IMR-90 (cell line): ENCODE measurements at regions not wholly inside any gene's neighbourhood (a gene's known extent, or its start where the extent isn't known, plus 50 kb on each side); places are given as distances from the start of the nearest gene placed in this dataset.

Source experiments
- ATAC-seq: fragments of 200-7000 bp; cut with Tn5 transposase; 2 replicates; pipeline ENCODE4 v1.9.1; 2020; ENCODE audit warnings: low read depth, mild to moderate bottlenecking, moderate library complexity
- BruUV-seq: library from RNA; stranded (reverse); fragments of 400-500 nt; replicated peaks from 2 replicates; lab custom pipeline; 2021; lab: Mats Ljungman, UMichigan
- CTCF ChIA-PET: fragments of 300-600 bp; formaldehyde crosslinking; extraction: SDS; loops from one replicate; lab custom pipeline; 2021; ENCODE audit warnings: antibody characterized with exemption; lab: Yijun Ruan, JAX
- POLR2A ChIA-PET: fragments of 300-600 bp; sonication (Branson Sonifier 250); formaldehyde crosslinking; loops from one replicate; lab custom pipeline; 2022; ENCODE audit warnings: antibody characterized with exemption; ENCODE audit not compliant: unreplicated experiment; lab: Charles Lee
- DNase-seq: peaks from one replicate; pipeline ENCODE4 v3.0.0; 2013
- H2AFZ ChIP-seq: replicated peaks from 2 replicates; pipeline ENCODE3; 2013; ENCODE audit warnings: low read length, mild to moderate bottlenecking; ENCODE audit not compliant: poor library complexity
- H2AK5ac ChIP-seq: 2 replicates; pipeline ENCODE4 v1.6.1; 2013; ENCODE audit warnings: low read depth, low read length, inconsistent platforms
- H2AK9ac ChIP-seq: replicated peaks from 2 replicates; pipeline ENCODE3; 2013; ENCODE audit warnings: mild to moderate bottlenecking, low read depth, low read length, moderate library complexity; ENCODE audit not compliant: poor library complexity
- H2BK120ac ChIP-seq: 2 replicates; pipeline ENCODE4 v1.6.1; 2013; ENCODE audit warnings: low read depth, low read length, inconsistent platforms
- H2BK15ac ChIP-seq: 3 replicates; pipeline ENCODE4 v1.6.1; 2013; ENCODE audit warnings: low read depth, low read length, inconsistent platforms
- H2BK20ac ChIP-seq: 2 replicates; pipeline ENCODE4 v1.6.1; 2013; ENCODE audit warnings: low read depth, mild to moderate bottlenecking, inconsistent platforms, low read length, moderate library complexity
- H2BK5ac ChIP-seq: 2 replicates; pipeline ENCODE4 v1.6.1; 2013; ENCODE audit warnings: mild to moderate bottlenecking, low read depth, low read length, inconsistent platforms; ENCODE audit not compliant: poor library complexity, severe bottlenecking
- H3K14ac ChIP-seq: replicated peaks from 2 replicates; pipeline ENCODE4 v1.6.1; 2013; ENCODE audit warnings: low read depth, low read length, inconsistent platforms
- H3K18ac ChIP-seq: 2 replicates; pipeline ENCODE4 v1.6.1; 2013; ENCODE audit warnings: low read depth, low read length, control low read depth
- H3K23ac ChIP-seq: 2 replicates; pipeline ENCODE4 v1.6.1; 2013; ENCODE audit warnings: low read depth, low read length, inconsistent platforms
- H3K27ac ChIP-seq: 2 replicates; pipeline ENCODE4 v1.5.1; 2013; ENCODE audit warnings: mild to moderate bottlenecking, control low read depth, low read length; ENCODE audit not compliant: insufficient read depth
- H3K27me3 ChIP-seq: 2 replicates; pipeline ENCODE4 v1.6.1; 2013; ENCODE audit warnings: low read length; ENCODE audit not compliant: control insufficient read depth, insufficient read depth
- H3K36me3 ChIP-seq: 2 replicates; pipeline ENCODE4 v1.6.1; 2013; ENCODE audit warnings: low read length, mixed read lengths; ENCODE audit not compliant: control insufficient read depth, insufficient read depth
- H3K4ac ChIP-seq: 2 replicates; pipeline ENCODE4 v1.6.1; 2013; ENCODE audit warnings: low read depth, low read length, inconsistent platforms
- H3K4me1 ChIP-seq: 2 replicates; pipeline ENCODE4 v1.6.1; 2013; ENCODE audit warnings: low read length, mixed read lengths; ENCODE audit not compliant: control insufficient read depth, insufficient read depth
- H3K4me2 ChIP-seq: 2 replicates; pipeline ENCODE4 v1.6.1; 2013; ENCODE audit warnings: low read depth, mild to moderate bottlenecking, control low read depth, low read length, moderate library complexity
- H3K4me3 ChIP-seq: 2 replicates; pipeline ENCODE4 v1.5.1; 2013; ENCODE audit warnings: low read depth, mild to moderate bottlenecking, control low read depth, low read length, moderate library complexity; ENCODE audit not compliant: insufficient read depth
- H3K56ac ChIP-seq: 2 replicates; pipeline ENCODE4 v1.6.1; 2013; ENCODE audit warnings: low read length, inconsistent platforms; ENCODE audit not compliant: insufficient read depth; ENCODE audit errors: extremely low read depth
- H3K79me1 ChIP-seq, 2 experiments: 2 replicates each; pipeline ENCODE4 v1.6.1; 2013; ENCODE audit warnings: low read length in 2 of 2, inconsistent platforms in 1 of 2, low read depth in 1 of 2
- H3K9ac ChIP-seq: 2 replicates; pipeline ENCODE4 v1.6.1; 2013; ENCODE audit warnings: low read depth, low read length, control low read depth
- H3K9me1 ChIP-seq: 2 replicates; pipeline ENCODE4 v1.6.1; 2013; ENCODE audit warnings: low read length, inconsistent platforms; ENCODE audit not compliant: insufficient read depth
- H3K9me3 ChIP-seq: 2 replicates; pipeline ENCODE4 v1.6.1; 2013; ENCODE audit warnings: low read length; ENCODE audit not compliant: control insufficient read depth, insufficient read depth
- H4K20me1 ChIP-seq: 2 replicates; pipeline ENCODE4 v1.6.1; 2013; ENCODE audit warnings: low read length, inconsistent platforms; ENCODE audit not compliant: insufficient read depth
- H4K5ac ChIP-seq: 2 replicates; pipeline ENCODE4 v1.6.1; 2013; ENCODE audit warnings: mild to moderate bottlenecking, low read depth, low read length, control low read depth
- H4K8ac ChIP-seq, 2 experiments: 2 replicates each; pipeline ENCODE4 v1.6.1; 2013; ENCODE audit warnings: low read depth in 2 of 2, low read length in 2 of 2, control low read depth in 1 of 2, inconsistent platforms in 1 of 2
- H4K91ac ChIP-seq: 2 replicates; pipeline ENCODE4 v1.6.1; 2013; ENCODE audit warnings: low read depth, low read length, inconsistent platforms; ENCODE audit not compliant: insufficient read depth
- BHLHE40 ChIP-seq: fragments of 150-350 bp; IDR thresholded peaks from 2 replicates; pipeline ENCODE4 v1.6.1; 2016; ENCODE audit warnings: mild to moderate bottlenecking, low read depth, low read length
- CEBPB ChIP-seq: IDR thresholded peaks from 2 replicates; pipeline ENCODE4 v1.6.1; 2012; ENCODE audit warnings: low read depth, low read length, improper control_type of control experiment
- CHD1 ChIP-seq: IDR thresholded peaks from 2 replicates; pipeline ENCODE4 v1.6.1; 2012; ENCODE audit warnings: low read depth, low read length, improper control_type of control experiment
- FOS ChIP-seq: fragments of 150-350 bp; IDR thresholded peaks from 2 replicates; pipeline ENCODE4 v1.6.1; 2016; ENCODE audit warnings: low read depth, low read length
- MAFK ChIP-seq: IDR thresholded peaks from 2 replicates; pipeline ENCODE4 v1.6.1; 2012; ENCODE audit warnings: low read depth, low read length, improper control_type of control experiment
- MAZ ChIP-seq: IDR thresholded peaks from 2 replicates; pipeline ENCODE4 v1.6.1; 2012; ENCODE audit warnings: low read depth, mild to moderate bottlenecking, low read length, improper control_type of control experiment, moderate library complexity, borderline replicate concordance
- MXI1 ChIP-seq: IDR thresholded peaks from 2 replicates; pipeline ENCODE4 v1.6.1; 2012; ENCODE audit warnings: low read depth, mild to moderate bottlenecking, low read length, moderate library complexity, borderline replicate concordance
- NFE2L2 ChIP-seq: fragments of 150-350 bp; IDR thresholded peaks from 2 replicates; pipeline ENCODE4 v1.6.1; 2016; ENCODE audit warnings: low read depth, mild to moderate bottlenecking, low read length
- POLR2A ChIP-seq: IDR thresholded peaks from 2 replicates; pipeline ENCODE4 v1.6.1; 2012; ENCODE audit warnings: mild to moderate bottlenecking, low read depth, low read length
- RAD21 ChIP-seq: IDR thresholded peaks from 2 replicates; pipeline ENCODE4 v1.6.1; 2012; ENCODE audit warnings: low read length, improper control_type of control experiment
- RCOR1 ChIP-seq: IDR thresholded peaks from 2 replicates; pipeline ENCODE4 v1.6.1; 2012; ENCODE audit warnings: mild to moderate bottlenecking, low read length, improper control_type of control experiment; ENCODE audit not compliant: insufficient replicate concordance
- RFX5 ChIP-seq: IDR thresholded peaks from 2 replicates; pipeline ENCODE4 v1.8.0; 2012; ENCODE audit warnings: low read depth, mild to moderate bottlenecking, low read length, moderate library complexity
- SMC3 ChIP-seq: fragments of 150-350 bp; IDR thresholded peaks from 2 replicates; pipeline ENCODE4 v1.6.1; 2016; ENCODE audit warnings: low read depth, mild to moderate bottlenecking, antibody characterized with exemption, low read length, moderate library complexity
- WGBS, 2 experiments: methylation state at CpG; one replicate each; pipeline versions ENCODE4 v1.1.5 to v1.1.7; 2013; ENCODE audit warnings: missing lambda C conversion rate in 2 of 2; ENCODE audit not compliant: insufficient read length in 1 of 2; ENCODE audit errors: extremely low coverage in 2 of 2; 5-methylcytosine and 5-hydroxymethylcytosine counted together
- dilution Hi-C: fragments of 300-500 bp; cut with HindIII; formaldehyde crosslinking; loops from one replicate; pipeline ENCODE4 v1.14.3; 2018; ENCODE audit warnings: low sequenced_read_pairs; ENCODE audit not compliant: unreplicated experiment
- in situ Hi-C: fragments of 300-500 bp; cut with MboI; formaldehyde crosslinking; loops from 3 replicates; pipeline ENCODE4 v1.14.3; 2019; ENCODE audit warnings: low sequenced_read_pairs, inconsistent platforms, mixed read lengths
- intact Hi-C: fragments of 100-400 bp; cut with micrococcal nuclease; formaldehyde crosslinking; loops from 2 replicates; pipeline ENCODE4 v1.10.0; 2022
- TF ChIP-seq, protein P1 (sequence below): fragments of 150-350 bp; IDR thresholded peaks from 2 replicates; pipeline ENCODE4 v1.6.1; 2017; ENCODE audit warnings: mild to moderate bottlenecking, antibody characterized with exemption, low read length, low read depth
- TF ChIP-seq, protein P2 (sequence below): conservative IDR thresholded peaks from 2 replicates; pipeline ENCODE4 v1.5.1; 2012; ENCODE audit warnings: mild to moderate bottlenecking, low read depth, low read length, improper control_type of control experiment
- TF ChIP-seq, protein P3 (sequence below): fragments of 150-350 bp; IDR thresholded peaks from 2 replicates; pipeline ENCODE4 v1.6.1; 2016; ENCODE audit warnings: low read depth, mild to moderate bottlenecking, low read length, moderate library complexity, borderline replicate concordance

DNA sequence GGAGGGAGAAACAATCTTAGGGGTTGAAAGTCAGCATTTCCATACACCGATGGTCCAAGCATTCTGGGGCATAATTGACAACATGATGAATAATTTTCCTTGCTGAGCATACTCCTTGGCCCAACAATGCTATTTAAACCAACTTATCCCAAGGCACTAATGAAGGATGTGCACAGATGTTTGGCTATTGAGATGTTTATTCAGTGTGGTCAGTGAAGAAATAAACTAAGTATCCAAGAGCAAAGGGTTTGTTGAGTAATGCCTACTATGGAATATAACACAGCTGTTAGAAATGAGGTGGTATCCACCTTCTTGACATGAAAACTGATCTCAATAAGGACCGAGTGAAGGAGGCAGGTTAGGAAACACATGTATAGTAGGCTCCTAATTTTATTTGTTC lies 53.9 kb upstream of the RAB6D start:
- CTCF ChIA-PET: interaction anchor here (1.0 kb wide), 1 partner anchor 254 kb away, joined by 3 read pairs; no protein-coding TSS in a partner anchor
- POLR2A ChIA-PET: no interaction called here
- BruUV-seq: no TSS peak

More for the DNA sequence above, 53.9 kb upstream of the RAB6D start:
- Histone ChIP-seq H3K4me3 (no peak overlapping the region), H3K4me2 (no peak overlapping the region), H3K79me1 (no peaks in the 10 kb centered on the region), H4K5ac (no peak overlapping the region), H3K4me1 (no peaks in the 10 kb centered on the region), H4K20me1 (no peaks in the 10 kb centered on the region), H4K91ac (no peak overlapping the region), H3K27me3 (peaks cover 25% of the 10 kb centered on the region), H3K18ac (no peak overlapping the region), H3K14ac (no peak overlapping the region), H3K36me3 (no peaks in the 10 kb centered on the region), H2AFZ (no peak overlapping the region), H2BK120ac (no peak overlapping the region), H2BK20ac (no peak overlapping the region), H3K9me1 (no peaks in the 10 kb centered on the region), H2AK9ac (no peak overlapping the region), H3K9me3 (no peaks in the 10 kb centered on the region), H3K4ac (no peak overlapping the region), H2AK5ac (no peak overlapping the region), H3K56ac (no peak overlapping the region), H3K27ac (no peak overlapping the region), H3K23ac (no peak overlapping the region), H3K9ac (no peak overlapping the region), H4K8ac (no peak overlapping the region), H2BK5ac (no peak overlapping the region), H2BK15ac (no peak overlapping the region)
- peak; percentile 4 for DNase-seq
- dilution Hi-C loops: no loop called here
- no peak for TF ChIP-seq MAFK
- no peak for TF ChIP-seq RAD21
- TF ChIP-seq SMC3: no peak
- TF ChIP-seq BHLHE40: no peak
- TF ChIP-seq MXI1: no peak
- TF ChIP-seq RFX5: no peak
- TF ChIP-seq, protein P1, sequence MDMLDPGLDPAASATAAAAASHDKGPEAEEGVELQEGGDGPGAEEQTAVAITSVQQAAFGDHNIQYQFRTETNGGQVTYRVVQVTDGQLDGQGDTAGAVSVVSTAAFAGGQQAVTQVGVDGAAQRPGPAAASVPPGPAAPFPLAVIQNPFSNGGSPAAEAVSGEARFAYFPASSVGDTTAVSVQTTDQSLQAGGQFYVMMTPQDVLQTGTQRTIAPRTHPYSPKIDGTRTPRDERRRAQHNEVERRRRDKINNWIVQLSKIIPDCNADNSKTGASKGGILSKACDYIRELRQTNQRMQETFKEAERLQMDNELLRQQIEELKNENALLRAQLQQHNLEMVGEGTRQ: no peak
- TF ChIP-seq, protein P2, sequence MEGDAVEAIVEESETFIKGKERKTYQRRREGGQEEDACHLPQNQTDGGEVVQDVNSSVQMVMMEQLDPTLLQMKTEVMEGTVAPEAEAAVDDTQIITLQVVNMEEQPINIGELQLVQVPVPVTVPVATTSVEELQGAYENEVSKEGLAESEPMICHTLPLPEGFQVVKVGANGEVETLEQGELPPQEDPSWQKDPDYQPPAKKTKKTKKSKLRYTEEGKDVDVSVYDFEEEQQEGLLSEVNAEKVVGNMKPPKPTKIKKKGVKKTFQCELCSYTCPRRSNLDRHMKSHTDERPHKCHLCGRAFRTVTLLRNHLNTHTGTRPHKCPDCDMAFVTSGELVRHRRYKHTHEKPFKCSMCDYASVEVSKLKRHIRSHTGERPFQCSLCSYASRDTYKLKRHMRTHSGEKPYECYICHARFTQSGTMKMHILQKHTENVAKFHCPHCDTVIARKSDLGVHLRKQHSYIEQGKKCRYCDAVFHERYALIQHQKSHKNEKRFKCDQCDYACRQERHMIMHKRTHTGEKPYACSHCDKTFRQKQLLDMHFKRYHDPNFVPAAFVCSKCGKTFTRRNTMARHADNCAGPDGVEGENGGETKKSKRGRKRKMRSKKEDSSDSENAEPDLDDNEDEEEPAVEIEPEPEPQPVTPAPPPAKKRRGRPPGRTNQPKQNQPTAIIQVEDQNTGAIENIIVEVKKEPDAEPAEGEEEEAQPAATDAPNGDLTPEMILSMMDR: no peak
- TF ChIP-seq, protein P3, sequence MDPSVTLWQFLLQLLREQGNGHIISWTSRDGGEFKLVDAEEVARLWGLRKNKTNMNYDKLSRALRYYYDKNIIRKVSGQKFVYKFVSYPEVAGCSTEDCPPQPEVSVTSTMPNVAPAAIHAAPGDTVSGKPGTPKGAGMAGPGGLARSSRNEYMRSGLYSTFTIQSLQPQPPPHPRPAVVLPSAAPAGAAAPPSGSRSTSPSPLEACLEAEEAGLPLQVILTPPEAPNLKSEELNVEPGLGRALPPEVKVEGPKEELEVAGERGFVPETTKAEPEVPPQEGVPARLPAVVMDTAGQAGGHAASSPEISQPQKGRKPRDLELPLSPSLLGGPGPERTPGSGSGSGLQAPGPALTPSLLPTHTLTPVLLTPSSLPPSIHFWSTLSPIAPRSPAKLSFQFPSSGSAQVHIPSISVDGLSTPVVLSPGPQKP: no peak
- no peak for TF ChIP-seq POLR2A
- no peak for TF ChIP-seq CEBPB
- no peak for TF ChIP-seq FOS
- no peak for TF ChIP-seq CHD1
- TF ChIP-seq MAZ: no peak
- TF ChIP-seq NFE2L2: no peak
- no peak for TF ChIP-seq RCOR1
- WGBS, 2 experiments: no CpG with 5 or more reads among the region's 2 CpGs
- peak; percentile 40 for ATAC-seq
- in situ Hi-C loops: loop anchor here (10.0 to 25.0 kb wide), 3 partner anchors 257 to 727 kb away; no protein-coding TSS in a partner anchor
- intact Hi-C loops: no loop called here
